ENCODE measurements at regions not wholly inside any gene's neighbourhood (a gene's known extent, or its start where the extent isn't known, plus 50 kb on each side); places are given as distances from the start of the nearest gene placed in this dataset.

- Histone ChIP-seq H3K4me3 (no peak overlapping the region), H3K4me1 (ENCODE audit: control insufficient read depth, insufficient read depth, low read length) (peaks cover 9% of the 10 kb centered on the region), H3K79me2 (ENCODE audit: control insufficient read depth, insufficient read depth, low read length) (no peaks in the 10 kb centered on the region), H3K9me3 (replicated peaks; ENCODE audit: control insufficient read depth, insufficient read depth, low read length) (no peaks in the 10 kb centered on the region), H3K36me3 (ENCODE audit: control insufficient read depth in 2 of 2, insufficient read depth in 2 of 2, low read length in 1 of 2) (no peaks in the 10 kb centered on the region), H3K27ac (ENCODE audit: control insufficient read depth, insufficient read depth) (no peak overlapping the region), H3K27me3 (replicated peaks in 1 of 2; ENCODE audit: control insufficient read depth in 2 of 2, insufficient read depth in 2 of 2, low read length in 1 of 2) (no peaks in the 10 kb centered on the region; a peak in 1 of 4 replicates), H4K20me1 (ENCODE audit: control insufficient read depth, insufficient read depth) (no peaks in the 10 kb centered on the region), H2AFZ (ENCODE audit: control insufficient read depth, low read depth, low read length) (no peak overlapping the region), H3K4me2 (ENCODE audit: control insufficient read depth, insufficient read depth) (no peak overlapping the region), H3K9ac (ENCODE audit: control insufficient read depth, insufficient read depth, low read length) (no peak overlapping the region)
- FAIRE-seq, result no peak
- RAD21 ChIA-PET (ENCODE audit: unreplicated experiment), result no interaction called here
- ATAC-seq, result no peak
- intact Hi-C loops (cut with micrococcal nuclease; ENCODE audit: unreplicated experiment), result no loop called here
- no peak for TF ChIP-seq RFX5 (IDR thresholded peaks at IDR 0.05; ENCODE audit: low read depth, low read length)
- TF ChIP-seq SMAD5 (IDR thresholded peaks at IDR 0.05; ENCODE audit: low read depth), result no peak
- TF ChIP-seq ATF2 (IDR thresholded peaks at IDR 0.05; ENCODE audit: low read length), result no peak
- no peak for TF ChIP-seq ZBED1 (IDR thresholded peaks at IDR 0.05; ENCODE audit: borderline replicate concordance)
- 13% methylated on average over 3 of the region's 3 CpGs for WGBS (ENCODE audit: insufficient coverage, insufficient replicate concordance, low lambda C conversion rate, missing lambda C conversion rate)
- in situ Hi-C loops (cut with MboI), result no loop called here
- POLR2A ChIA-PET, result no interaction called here
- SMC1A ChIA-PET (ENCODE audit: uncharacterized antibody, unreplicated experiment), result no interaction called here
- DNase-seq (ENCODE audit: low read depth, low spot score), result no peak
- no TSS peak for BruUV-seq (replicated peaks)
- CTCF ChIA-PET, result no interaction called here
Measured at GRCh38 chr10:69731184-69731583, 70.5 kb upstream of the COL13A1 start.

- H3K79me2 ChIP-seq (ENCODE audit: control insufficient read depth, insufficient read depth, low read length), result no peaks in the 10 kb centered on the region
- intact Hi-C loops (cut with micrococcal nuclease; ENCODE audit: unreplicated experiment), result no loop called here
- RAD21 ChIA-PET (ENCODE audit: unreplicated experiment), result no interaction called here
- no peaks in the 10 kb centered on the region for H3K36me3 ChIP-seq (ENCODE audit: control insufficient read depth in 2 of 2, insufficient read depth in 2 of 2, low read length in 1 of 2)
- H3K4me1 ChIP-seq (ENCODE audit: control insufficient read depth, insufficient read depth, low read length), result peaks cover 9% of the 10 kb centered on the region
- no peak for DNase-seq (ENCODE audit: low read depth, low spot score)
- in situ Hi-C loops (cut with MboI), result no loop called here
- POLR2A ChIA-PET, result no interaction called here
- H3K27me3 ChIP-seq (replicated peaks in 1 of 2; ENCODE audit: control insufficient read depth in 2 of 2, insufficient read depth in 2 of 2, low read length in 1 of 2), result no peaks in the 10 kb centered on the region; a peak in 2 of 4 replicates
- no TSS peak for BruUV-seq (replicated peaks)
- H3K9me3 ChIP-seq (replicated peaks; ENCODE audit: control insufficient read depth, insufficient read depth, low read length), result no peaks in the 10 kb centered on the region
- H3K27ac ChIP-seq (ENCODE audit: control insufficient read depth, insufficient read depth), result no peak overlapping the region
- no peak overlapping the region for H2AFZ ChIP-seq (ENCODE audit: control insufficient read depth, low read depth, low read length)
- 51% methylated on average over 8 of the region's 8 CpGs for WGBS (ENCODE audit: insufficient coverage, insufficient replicate concordance, low lambda C conversion rate, missing lambda C conversion rate)
- no peak overlapping the region for H3K4me3 ChIP-seq
- no peak for ATAC-seq
- no peaks in the 10 kb centered on the region; the same call in 1 of the 2 replicates for H4K20me1 ChIP-seq (ENCODE audit: control insufficient read depth, insufficient read depth)
- no peak for FAIRE-seq
- CTCF ChIA-PET, result no interaction called here
- H3K4me2 ChIP-seq (ENCODE audit: control insufficient read depth, insufficient read depth), result no peak overlapping the region
- no peak overlapping the region for H3K9ac ChIP-seq (ENCODE audit: control insufficient read depth, insufficient read depth, low read length)
- SMC1A ChIA-PET (ENCODE audit: uncharacterized antibody, unreplicated experiment), result no interaction called here
- TF ChIP-seq BHLHE40 (IDR thresholded peaks at IDR 0.05; ENCODE audit: borderline replicate concordance in 1 of 2, low read depth in 2 of 2, low read length in 1 of 2), result no peak
- no peak for TF ChIP-seq YY1 (IDR thresholded peaks at IDR 0.05; ENCODE audit: low read depth, low read length)
- TF ChIP-seq GATAD2B (conservative IDR thresholded peaks at IDR 0.05; ENCODE audit: low read depth), result no peak
- TF ChIP-seq NR2C2 (IDR thresholded peaks at IDR 0.05; ENCODE audit: borderline replicate concordance, control insufficient read depth, insufficient read length, low read depth), result no peak
- no peak for TF ChIP-seq NKRF (conservative IDR thresholded peaks at IDR 0.05)
- TF ChIP-seq ZNF207 (IDR thresholded peaks at IDR 0.05; ENCODE audit: borderline replicate concordance), result no peak
- no peak for TF ChIP-seq RAD21 (IDR thresholded peaks at IDR 0.05; ENCODE audit: insufficient read depth, low read depth, low read length)
- no peak for TF ChIP-seq SREBF2 (IDR thresholded peaks at IDR 0.05; ENCODE audit: low read length)
- no peak for TF ChIP-seq STAT3 (IDR thresholded peaks at IDR 0.05; ENCODE audit: low read depth, low read length)
Measured at GRCh38 chr10:69731698-69732097, 70.0 kb upstream of the COL13A1 start.
